ENCODE measurements at regions not wholly inside any gene's neighbourhood (a gene's known extent, or its start where the extent isn't known, plus 50 kb on each side); places are given as distances from the start of the nearest gene placed in this dataset.

GRCh38 chr18:42229211-42230210 lies 274.5 kb downstream of the PIK3C3 start:
- TF ChIP-seq POLR2A (IDR thresholded peaks at IDR 0.05) (no peak), CTCF (IDR thresholded peaks at IDR 0.05) (no peak), POLR2AphosphoS5 (IDR thresholded peaks at IDR 0.05) (no peak), EP300 (IDR thresholded peaks at IDR 0.05) (no peak)

All from upper lobe of left lung (tissue), 4 donors.